ENCODE measurements at regions not wholly inside any gene's neighbourhood (a gene's known extent, or its start where the extent isn't known, plus 50 kb on each side); places are given as distances from the start of the nearest gene placed in this dataset.

DNA sequence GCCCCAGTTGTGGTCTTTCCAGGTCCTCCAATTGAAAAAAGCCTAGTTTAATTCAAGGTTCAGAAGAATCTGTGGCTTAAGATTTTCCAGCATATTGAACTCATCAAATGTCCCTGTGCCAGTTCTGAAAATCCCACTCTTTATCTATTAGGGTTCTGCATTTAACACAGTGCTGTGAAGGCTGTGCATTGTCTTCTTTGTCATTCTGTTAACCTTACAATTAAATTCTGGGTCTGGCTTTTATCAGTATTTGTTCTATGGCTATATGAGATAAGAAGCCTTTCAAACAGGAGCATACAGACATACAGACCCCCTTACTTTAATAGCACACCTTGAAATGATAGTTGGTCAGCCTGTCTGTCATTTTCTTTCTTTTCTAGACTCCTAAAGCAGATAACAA, 362.1 kb upstream of the DACH1 start:
- Histone ChIP-seq H3K4me3 (ENCODE audit: low read depth, low read length) (no peak overlapping the region), H3K36me3 (ENCODE audit: insufficient read depth) (no peaks in the 10 kb centered on the region), H3K27ac (ENCODE audit: low read depth) (no peak overlapping the region), H3K4me1 (ENCODE audit: insufficient read depth) (no peaks in the 10 kb centered on the region)
- no peak for DNase-seq (ENCODE audit: extremely low spot score)

DNA sequence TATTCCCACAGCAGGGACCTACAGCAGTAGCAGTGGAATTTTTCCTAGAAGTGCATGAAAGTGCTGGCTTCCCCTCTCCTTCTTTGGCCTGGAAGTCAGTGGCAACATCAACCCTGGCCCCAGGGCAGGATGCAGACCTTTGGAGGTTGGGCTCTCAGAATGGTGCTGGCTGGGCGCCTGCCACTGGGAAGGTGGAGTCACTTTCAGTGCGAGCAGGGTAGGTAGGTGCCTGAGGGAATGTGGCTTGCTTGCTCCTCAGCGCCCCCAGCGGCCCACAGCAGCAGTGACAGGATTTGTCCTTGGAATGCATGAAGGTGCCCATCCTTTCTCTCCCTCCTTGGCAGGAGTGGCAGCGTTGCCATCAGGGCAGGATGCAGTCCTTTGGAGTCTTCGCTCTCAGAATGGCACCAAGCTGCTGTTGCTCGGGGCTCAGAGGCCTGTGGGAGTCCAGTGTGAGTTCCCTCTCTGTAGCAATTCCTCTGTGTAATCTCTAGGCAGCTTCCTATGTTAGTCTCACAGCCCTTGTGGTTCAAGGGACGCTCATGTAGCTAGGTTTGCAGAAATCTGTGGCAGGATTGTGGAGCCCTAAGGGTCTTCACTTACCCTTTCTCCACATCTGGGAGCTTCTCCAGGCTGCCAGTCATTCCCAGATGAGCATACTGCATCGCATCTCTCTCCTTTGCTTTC, 354.4 kb upstream of the DACH1 start:
- no peaks in the 10 kb centered on the region for H3K36me3 ChIP-seq (ENCODE audit: insufficient read depth)
- no peaks in the 10 kb centered on the region for H3K4me1 ChIP-seq (ENCODE audit: insufficient read depth)
- no peak for DNase-seq (ENCODE audit: extremely low spot score)
- 57% methylated on average over 9 of the region's 9 CpGs for WGBS
- no peak overlapping the region for H3K4me3 ChIP-seq (ENCODE audit: low read depth, low read length)
- H3K27ac ChIP-seq (ENCODE audit: low read depth): no peak overlapping the region

- 77% methylated on average over 2 of the region's 2 CpGs for WGBS
- H3K36me3 ChIP-seq (ENCODE audit: insufficient read depth): no peaks in the 10 kb centered on the region
These were observed 352.0 kb upstream of the DACH1 start for GRCh38 chr13:72218966-72219365.

DNA sequence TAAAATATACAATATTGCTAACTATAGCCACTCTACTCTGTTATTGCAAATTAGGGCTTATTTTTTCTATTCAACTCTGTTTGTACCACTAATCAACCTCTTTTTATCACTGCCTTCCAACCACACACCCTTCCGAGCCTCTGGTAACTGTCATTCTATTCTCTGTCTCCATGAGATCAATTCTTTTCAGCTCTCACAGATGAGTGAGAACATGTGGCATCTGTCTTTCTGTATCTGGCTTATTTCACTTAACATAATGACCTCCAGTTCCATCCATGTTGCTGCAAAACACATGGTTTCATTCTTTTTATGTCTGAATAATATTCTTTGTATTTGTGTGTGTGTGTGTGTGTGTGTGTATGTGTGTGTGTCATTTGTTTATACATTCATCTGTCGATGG, 350.1 kb upstream of the DACH1 start:
- H3K27ac ChIP-seq (ENCODE audit: low read depth): no peak overlapping the region
- no peaks in the 10 kb centered on the region for H3K36me3 ChIP-seq (ENCODE audit: insufficient read depth)
- no peaks in the 10 kb centered on the region for H3K4me1 ChIP-seq (ENCODE audit: insufficient read depth)
- DNase-seq (ENCODE audit: extremely low spot score): no peak
- WGBS: 59% methylated on average over 2 of the region's 2 CpGs
- H3K4me3 ChIP-seq (ENCODE audit: low read depth, low read length): no peak overlapping the region

More at GRCh38 chr13:72218966-72219365, 352.0 kb upstream of the DACH1 start:
- no peaks in the 10 kb centered on the region for H3K4me1 ChIP-seq (ENCODE audit: insufficient read depth)
- no peak for DNase-seq (ENCODE audit: extremely low spot score)
- H3K4me3 ChIP-seq (ENCODE audit: low read depth, low read length): no peak overlapping the region
- no peak overlapping the region for H3K27ac ChIP-seq (ENCODE audit: low read depth)

GRCh38 chr13:72208112-72208645, 341.2 kb upstream of the DACH1 start:
- no peak overlapping the region for H3K4me3 ChIP-seq (ENCODE audit: low read depth, low read length)
- no peaks in the 10 kb centered on the region for H3K4me1 ChIP-seq (ENCODE audit: insufficient read depth)
- no peaks in the 10 kb centered on the region for H3K36me3 ChIP-seq (ENCODE audit: insufficient read depth)
- H3K27ac ChIP-seq (ENCODE audit: low read depth): no peak overlapping the region
- DNase-seq (ENCODE audit: extremely low spot score): no peak

- no peaks in the 10 kb centered on the region for H3K36me3 ChIP-seq (ENCODE audit: insufficient read depth)
- DNase-seq (ENCODE audit: extremely low spot score): no peak
- H3K27ac ChIP-seq (ENCODE audit: low read depth): no peak overlapping the region
- H3K4me1 ChIP-seq (ENCODE audit: insufficient read depth): no peaks in the 10 kb centered on the region
- WGBS: 69% methylated on average over 1 of the region's 1 CpG
- H3K4me3 ChIP-seq (ENCODE audit: low read depth, low read length): no peak overlapping the region
These were observed 338.8 kb upstream of the DACH1 start for GRCh38 chr13:72205773-72206172.

- DNase-seq (ENCODE audit: extremely low spot score): no peak
- Histone ChIP-seq H3K36me3 (ENCODE audit: insufficient read depth) (no peaks in the 10 kb centered on the region), H3K27ac (ENCODE audit: low read depth) (no peak overlapping the region), H3K4me1 (ENCODE audit: insufficient read depth) (no peaks in the 10 kb centered on the region), H3K4me3 (ENCODE audit: low read depth, low read length) (no peak overlapping the region)
- WGBS: 74% methylated on average over 2 of the region's 2 CpGs
These were observed 337.3 kb upstream of the DACH1 start for GRCh38 chr13:72204291-72204690.

DNA sequence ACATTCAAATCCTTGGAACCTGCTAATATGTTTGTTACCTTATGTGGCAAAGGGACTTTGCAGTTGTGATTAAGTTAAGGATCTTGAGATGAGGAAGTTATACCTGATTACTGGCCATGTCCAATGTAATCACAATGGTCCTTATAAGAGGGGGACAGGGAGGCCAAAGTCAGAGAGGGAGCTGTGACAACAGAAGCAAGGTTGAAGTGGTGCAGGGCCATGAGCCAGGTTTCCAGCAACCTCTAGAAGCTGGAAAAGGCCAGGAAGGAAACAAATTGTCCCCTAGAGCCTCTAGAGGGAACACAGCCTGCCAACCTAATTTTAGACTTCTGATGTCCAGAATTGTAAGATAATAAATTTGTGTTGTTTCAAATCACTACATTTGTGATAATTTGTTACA, 334.7 kb upstream of the DACH1 start:
- Histone ChIP-seq H3K4me3 (ENCODE audit: low read depth, low read length) (no peak overlapping the region), H3K4me1 (ENCODE audit: insufficient read depth) (no peaks in the 10 kb centered on the region), H3K27ac (ENCODE audit: low read depth) (no peak overlapping the region), H3K36me3 (ENCODE audit: insufficient read depth) (no peaks in the 10 kb centered on the region)
- no peak for DNase-seq (ENCODE audit: extremely low spot score)

GRCh38 chr13:72199640-72200039, 332.6 kb upstream of the DACH1 start:
- Histone ChIP-seq H3K36me3 (ENCODE audit: insufficient read depth) (no peaks in the 10 kb centered on the region), H3K4me1 (ENCODE audit: insufficient read depth) (no peaks in the 10 kb centered on the region), H3K4me3 (ENCODE audit: low read depth, low read length) (no peak overlapping the region), H3K27ac (ENCODE audit: low read depth) (no peak overlapping the region)
- WGBS: 45% methylated on average over 2 of the region's 2 CpGs
- DNase-seq (ENCODE audit: extremely low spot score): no peak

GRCh38 chr13:72198967-72199560, 332.1 kb upstream of the DACH1 start:
- no peak for DNase-seq (ENCODE audit: extremely low spot score)
- no peak overlapping the region for H3K27ac ChIP-seq (ENCODE audit: low read depth)
- WGBS: 73% methylated on average over 2 of the region's 2 CpGs

DNA sequence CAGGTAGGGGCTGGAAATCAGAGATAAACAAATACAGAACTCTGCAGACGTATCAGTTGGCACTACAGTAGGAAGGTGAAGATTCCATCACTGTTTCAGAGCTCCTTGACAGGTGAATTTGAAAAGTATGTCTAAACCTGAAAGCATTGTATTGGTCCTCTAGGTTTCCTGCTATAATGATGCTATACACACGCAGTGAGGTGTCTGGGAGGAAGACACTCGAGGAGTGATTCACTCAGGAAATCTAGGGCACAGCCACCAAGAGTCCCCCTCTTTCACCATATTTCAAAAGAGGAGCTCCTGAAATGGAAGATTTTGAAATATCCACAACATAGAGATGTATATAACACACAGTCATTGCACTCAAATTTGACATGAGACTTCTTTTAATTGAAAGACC, 331.0 kb upstream of the DACH1 start:
- H3K27ac ChIP-seq (ENCODE audit: low read depth): no peak overlapping the region
- WGBS: 70% methylated on average over 3 of the region's 3 CpGs
- DNase-seq (ENCODE audit: extremely low spot score): no peak
- no peaks in the 10 kb centered on the region for H3K36me3 ChIP-seq (ENCODE audit: insufficient read depth)
- no peak overlapping the region for H3K4me3 ChIP-seq (ENCODE audit: low read depth, low read length)
- no peaks in the 10 kb centered on the region for H3K4me1 ChIP-seq (ENCODE audit: insufficient read depth)

More at GRCh38 chr13:72198967-72199560, 332.1 kb upstream of the DACH1 start:
- Histone ChIP-seq H3K36me3 (ENCODE audit: insufficient read depth) (no peaks in the 10 kb centered on the region), H3K4me3 (ENCODE audit: low read depth, low read length) (no peak overlapping the region), H3K4me1 (ENCODE audit: insufficient read depth) (no peaks in the 10 kb centered on the region)

DNA sequence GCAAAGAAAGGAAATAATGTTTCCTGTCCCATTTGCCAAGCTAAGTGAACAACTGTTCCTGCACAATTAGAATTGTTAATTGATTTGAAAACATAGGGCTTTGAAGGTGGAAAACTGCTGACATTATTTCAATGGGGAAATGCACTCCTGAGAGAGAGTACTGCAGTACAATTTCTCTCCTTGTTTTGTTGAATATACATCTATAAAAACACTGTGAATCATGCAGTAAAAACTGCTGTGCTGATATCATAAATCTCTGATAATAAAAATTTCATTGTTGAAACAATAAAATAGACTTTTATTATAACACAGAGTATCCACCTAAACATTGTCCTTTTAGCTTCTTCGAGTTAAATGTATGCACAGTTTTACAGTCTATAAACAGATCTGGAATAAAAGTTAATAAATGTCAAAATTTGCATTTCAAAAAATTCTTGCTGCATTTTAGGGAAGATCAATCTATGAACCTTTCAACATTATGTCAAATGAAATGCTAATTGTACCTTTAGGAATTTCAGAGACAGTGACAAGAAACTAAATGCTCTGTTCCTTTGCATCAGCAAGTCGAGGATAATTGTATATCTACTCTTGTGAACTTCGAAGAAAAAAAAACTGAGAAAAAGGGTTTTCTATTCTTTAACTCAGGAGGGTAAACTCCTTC, 328.2 kb upstream of the DACH1 start:
- Histone ChIP-seq H3K4me3 (ENCODE audit: low read depth, low read length) (no peak overlapping the region), H3K4me1 (ENCODE audit: insufficient read depth) (no peaks in the 10 kb centered on the region), H3K27ac (ENCODE audit: low read depth) (no peak overlapping the region), H3K36me3 (ENCODE audit: insufficient read depth) (no peaks in the 10 kb centered on the region)
- 45% methylated on average over 3 of the region's 3 CpGs for WGBS
- DNase-seq (ENCODE audit: extremely low spot score): peak; percentile 21

- WGBS: 43% methylated on average over 6 of the region's 6 CpGs
- H3K4me3 ChIP-seq (ENCODE audit: low read depth, low read length): no peak overlapping the region
- no peaks in the 10 kb centered on the region for H3K36me3 ChIP-seq (ENCODE audit: insufficient read depth)
- DNase-seq (ENCODE audit: extremely low spot score): peak; percentile 64
- H3K4me1 ChIP-seq (ENCODE audit: insufficient read depth): no peaks in the 10 kb centered on the region
- H3K27ac ChIP-seq (ENCODE audit: low read depth): no peak overlapping the region
These were observed 327.5 kb upstream of the DACH1 start for GRCh38 chr13:72194523-72194922.

DNA sequence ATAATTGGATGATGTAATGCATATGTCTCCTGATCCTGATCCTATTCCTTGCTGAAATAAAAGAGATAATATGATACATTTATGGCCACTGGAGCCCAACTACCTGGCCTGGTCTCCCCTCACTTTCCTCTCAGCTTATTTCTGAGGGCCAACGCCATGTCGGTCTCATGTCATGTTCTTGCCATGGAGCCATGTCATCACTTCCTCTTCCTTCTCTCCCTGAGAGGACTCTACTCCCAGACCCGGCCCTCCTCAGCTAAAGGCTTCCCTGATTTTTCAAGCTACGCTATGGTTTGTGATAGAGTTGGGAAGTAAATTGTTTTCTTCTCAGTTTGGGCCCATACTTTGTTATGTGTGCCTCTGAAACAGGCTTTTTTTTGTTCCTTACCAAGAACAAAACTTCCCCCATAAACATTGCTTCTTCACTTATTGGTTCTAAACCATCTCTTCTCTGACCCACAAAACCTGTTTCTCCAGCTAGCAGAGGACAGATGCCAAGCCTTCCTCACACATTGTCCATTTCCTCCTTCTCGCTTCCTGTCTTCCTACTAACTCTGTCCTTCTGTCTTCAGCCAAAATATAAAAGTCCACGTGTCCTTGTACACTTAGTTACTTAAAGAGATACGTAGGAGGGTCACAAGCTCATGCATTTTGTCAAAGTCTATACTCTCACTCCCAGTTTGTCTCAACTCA, 319.9 kb upstream of the DACH1 start:
- Histone ChIP-seq H3K27ac (ENCODE audit: low read depth) (no peak overlapping the region), H3K36me3 (ENCODE audit: insufficient read depth) (no peaks in the 10 kb centered on the region), H3K4me1 (ENCODE audit: insufficient read depth) (no peaks in the 10 kb centered on the region), H3K4me3 (ENCODE audit: low read depth, low read length) (no peak overlapping the region)
- no peak for DNase-seq (ENCODE audit: extremely low spot score)
- 56% methylated on average over 7 of the region's 7 CpGs for WGBS
